LNCaP clone FGC (cell line): ENCODE measurements at regions not wholly inside any gene's neighbourhood (a gene's known extent, or its start where the extent isn't known, plus 50 kb on each side); places are given as distances from the start of the nearest gene placed in this dataset.

ENCODE experiments used
- DNase-seq: peaks from one replicate; pipeline ENCODE4 v3.0.0-alpha.2; 2011; ENCODE audit warnings: low read depth
- H3K4me3 ChIP-seq: 2 replicates; pipeline ENCODE4 v1.5.1; 2011; ENCODE audit warnings: mild to moderate bottlenecking, low read depth, low read length, control low read depth
- CTCF ChIP-seq: IDR thresholded peaks from 2 replicates; pipeline ENCODE4 v1.5.1; 2012; ENCODE audit warnings: mild to moderate bottlenecking; ENCODE audit not compliant: control insufficient read depth, insufficient read depth; ENCODE audit errors: extremely low read depth

DNA sequence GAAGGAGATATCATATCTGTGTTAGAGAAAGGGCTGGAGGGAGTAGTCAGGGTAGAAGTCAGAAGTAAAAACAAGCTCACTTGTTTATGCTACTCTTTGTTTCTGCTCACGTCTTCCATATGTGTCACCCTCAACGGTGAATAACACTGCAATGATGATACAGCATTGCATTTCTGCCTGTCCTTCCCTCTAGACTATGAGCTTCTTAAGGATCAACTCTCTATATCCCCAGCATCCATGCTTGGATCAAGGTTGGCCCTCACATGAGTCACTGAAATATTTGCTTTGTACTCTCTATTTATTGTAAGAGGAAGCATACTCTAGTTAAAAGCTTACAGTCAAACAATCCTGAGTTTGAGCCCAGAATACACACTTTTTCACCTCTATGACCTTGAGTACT is 406.0 kb downstream of the RFC3 start:
- H3K4me3 ChIP-seq = no peak overlapping the region
- TF ChIP-seq CTCF = no peak
- DNase-seq = peak; percentile 6

- TF ChIP-seq CTCF = no peak
- no peak for DNase-seq
- H3K4me3 ChIP-seq = no peak overlapping the region
Measured at GRCh38 chr13:34224877-34225276, 406.9 kb downstream of the RFC3 start.

- TF ChIP-seq CTCF = no peak
- H3K4me3 ChIP-seq = no peak overlapping the region
Measured at GRCh38 chr13:34230271-34230670, 412.3 kb downstream of the RFC3 start.

GRCh38 chr13:34241332-34241731 is 423.4 kb downstream of the RFC3 start:
- no peak for DNase-seq
- no peak overlapping the region for H3K4me3 ChIP-seq
- TF ChIP-seq CTCF = no peak

More at GRCh38 chr13:34230271-34230670, 412.3 kb downstream of the RFC3 start:
- DNase-seq = no peak

- DNase-seq = no peak
- no peak for TF ChIP-seq CTCF
Measured at GRCh38 chr13:34243403-34243802, 425.5 kb downstream of the RFC3 start.

GRCh38 chr13:34246511-34246910 is 428.6 kb downstream of the RFC3 start:
- no peak for TF ChIP-seq CTCF
- DNase-seq = no peak
- H3K4me3 ChIP-seq = no peak overlapping the region

More at GRCh38 chr13:34243403-34243802, 425.5 kb downstream of the RFC3 start:
- H3K4me3 ChIP-seq = no peak overlapping the region

GRCh38 chr13:34247596-34247995 is 429.6 kb downstream of the RFC3 start:
- H3K4me3 ChIP-seq = no peak overlapping the region
- DNase-seq = peak; percentile 18
- TF ChIP-seq CTCF = no peak
